ENCODE measurements at regions not wholly inside any gene's neighbourhood (a gene's known extent, or its start where the extent isn't known, plus 50 kb on each side); places are given as distances from the start of the nearest gene placed in this dataset.

GRCh38 chr2:14827226-14828023, 194.9 kb downstream of the LRATD1 start:
- Histone ChIP-seq H3K4me1 (ENCODE audit: control insufficient read depth in 1 of 2, insufficient read depth in 1 of 2, low read depth in 1 of 2, low read length in 1 of 2) (no peaks in the 10 kb centered on the region), H3K27ac (no peak overlapping the region), H3K36me3 (no peaks in the 10 kb centered on the region), H3K4me3 (ENCODE audit: low read depth in 1 of 2, low read length in 1 of 2) (no peak overlapping the region), H3K9me3 (no peaks in the 10 kb centered on the region), H3K27me3 (no peaks in the 10 kb centered on the region)
- no peak for TF ChIP-seq CTCF (IDR thresholded peaks at IDR 0.05)

GRCh38 chr2:14828223-14828622, 195.7 kb downstream of the LRATD1 start:
- H3K9me3 ChIP-seq = no peaks in the 10 kb centered on the region
- H3K36me3 ChIP-seq = no peaks in the 10 kb centered on the region
- no peaks in the 10 kb centered on the region for H3K4me1 ChIP-seq (ENCODE audit: control insufficient read depth in 1 of 2, insufficient read depth in 1 of 2, low read depth in 1 of 2, low read length in 1 of 2)
- H3K27ac ChIP-seq = no peak overlapping the region
- H3K27me3 ChIP-seq = no peaks in the 10 kb centered on the region
- TF ChIP-seq CTCF (IDR thresholded peaks at IDR 0.05) = no peak
- no peak overlapping the region for H3K4me3 ChIP-seq (ENCODE audit: low read depth in 1 of 2, low read length in 1 of 2)

GRCh38 chr2:14828968-14829367, 196.5 kb downstream of the LRATD1 start:
- no peak overlapping the region for H3K4me3 ChIP-seq (ENCODE audit: low read depth in 1 of 2, low read length in 1 of 2)
- H3K27ac ChIP-seq = no peak overlapping the region
- no peaks in the 10 kb centered on the region for H3K36me3 ChIP-seq
- H3K9me3 ChIP-seq = no peaks in the 10 kb centered on the region
- H3K4me1 ChIP-seq (ENCODE audit: control insufficient read depth in 1 of 2, insufficient read depth in 1 of 2, low read depth in 1 of 2, low read length in 1 of 2) = no peaks in the 10 kb centered on the region
- H3K27me3 ChIP-seq = no peaks in the 10 kb centered on the region
- no peak for TF ChIP-seq CTCF (IDR thresholded peaks at IDR 0.05)

- Histone ChIP-seq H3K9me3 (no peaks in the 10 kb centered on the region), H3K27ac (no peak overlapping the region), H3K4me1 (ENCODE audit: control insufficient read depth in 1 of 2, insufficient read depth in 1 of 2, low read depth in 1 of 2, low read length in 1 of 2) (no peaks in the 10 kb centered on the region), H3K36me3 (no peaks in the 10 kb centered on the region), H3K27me3 (no peaks in the 10 kb centered on the region), H3K4me3 (ENCODE audit: low read depth in 1 of 2, low read length in 1 of 2) (no peak overlapping the region)
- TF ChIP-seq CTCF (IDR thresholded peaks at IDR 0.05) = no peak
Measured at GRCh38 chr2:14831458-14831857, 198.9 kb downstream of the LRATD1 start.

GRCh38 chr2:14843507-14844204, 211.1 kb downstream of the LRATD1 start:
- H3K36me3 ChIP-seq = no peaks in the 10 kb centered on the region
- no peaks in the 10 kb centered on the region for H3K4me1 ChIP-seq (ENCODE audit: control insufficient read depth in 1 of 2, insufficient read depth in 1 of 2, low read depth in 1 of 2, low read length in 1 of 2)
- no peak for TF ChIP-seq CTCF (IDR thresholded peaks at IDR 0.05)
- H3K27me3 ChIP-seq = no peaks in the 10 kb centered on the region
- no peaks in the 10 kb centered on the region for H3K9me3 ChIP-seq
- H3K4me3 ChIP-seq (ENCODE audit: low read depth in 1 of 2, low read length in 1 of 2) = no peak overlapping the region
- H3K27ac ChIP-seq = no peak overlapping the region
